ENCODE measurements at regions not wholly inside any gene's neighbourhood (a gene's known extent, or its start where the extent isn't known, plus 50 kb on each side); places are given as distances from the start of the nearest gene placed in this dataset.
A peak's percentile ranks its signal among the peaks of the same experiment; 100 is the strongest.

DNA sequence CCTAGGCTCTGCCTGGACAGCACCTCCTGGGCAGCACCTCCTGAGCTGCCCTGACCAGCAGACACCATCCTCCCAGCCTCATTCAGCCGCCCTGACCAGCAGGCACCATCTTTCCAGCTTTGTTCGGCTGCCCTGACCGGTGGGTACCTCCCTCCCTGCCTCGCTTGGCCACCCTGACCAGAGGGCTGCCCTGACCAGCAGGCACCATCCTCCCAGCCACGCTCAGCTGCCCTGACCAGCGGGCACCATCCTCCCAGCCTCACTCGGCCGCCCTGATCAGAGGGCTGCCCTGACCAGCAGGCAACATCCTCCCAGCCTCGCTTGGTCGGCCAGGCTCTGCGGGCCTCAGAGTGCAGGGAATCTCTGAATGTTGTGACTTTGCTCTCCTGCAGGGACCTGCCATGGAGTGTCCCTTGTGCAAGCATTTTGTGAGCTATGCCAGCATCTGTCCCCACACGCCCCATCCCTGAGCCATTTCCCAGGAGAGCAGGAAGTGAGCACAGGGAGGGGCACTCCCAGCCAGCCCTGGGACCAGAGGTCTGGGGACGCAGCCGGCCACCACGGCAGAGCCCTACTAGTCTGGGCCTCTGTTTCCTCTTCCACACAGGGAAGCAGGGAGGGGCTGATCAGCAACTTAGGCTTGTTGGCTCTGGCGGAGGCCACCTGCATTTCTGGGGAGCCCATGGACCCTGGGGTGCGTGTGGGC is 265.5 kb downstream of the SEC23A start:
- Histone ChIP-seq H3K4me3 (ENCODE audit: low read length) (no peak overlapping the region), H3K4me1 (ENCODE audit: control insufficient read depth, insufficient read depth, low read length) (peaks cover 6% of the 10 kb centered on the region), H3K36me3 (ENCODE audit: control insufficient read depth, insufficient read depth, low read length) (no peaks in the 10 kb centered on the region), H3K27me3 (ENCODE audit: control insufficient read depth, insufficient read depth, low read length) (no peaks in the 10 kb centered on the region), H3K9ac (ENCODE audit: low read length) (no peak overlapping the region), H3K9me3 (ENCODE audit: control insufficient read depth, low read length) (no peaks in the 10 kb centered on the region)

DNA sequence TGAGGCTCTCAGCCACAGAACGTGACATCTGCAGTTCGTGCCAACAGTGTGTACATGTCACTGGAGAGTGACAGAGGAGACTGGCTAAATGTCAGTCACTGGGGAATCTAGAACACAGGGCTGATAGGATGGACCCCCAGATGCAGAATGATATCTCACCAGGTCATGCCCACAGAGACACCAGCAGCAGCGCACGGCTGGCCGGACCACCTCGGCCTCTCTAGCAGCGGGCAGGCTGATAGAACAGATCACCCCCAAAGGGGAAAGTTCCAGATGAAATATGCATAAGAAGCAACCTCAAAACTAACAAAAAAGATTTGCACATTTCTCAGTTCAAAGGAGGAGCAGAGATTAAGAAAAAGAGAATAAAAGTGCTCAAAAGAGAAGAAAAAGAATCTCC is 266.5 kb downstream of the SEC23A start:
- Histone ChIP-seq H3K4me3 (ENCODE audit: low read length) (no peak overlapping the region), H3K4me1 (ENCODE audit: control insufficient read depth, insufficient read depth, low read length) (peaks cover 6% of the 10 kb centered on the region), H3K9ac (ENCODE audit: low read length) (no peak overlapping the region), H3K27me3 (ENCODE audit: control insufficient read depth, insufficient read depth, low read length) (no peaks in the 10 kb centered on the region), H3K9me3 (ENCODE audit: control insufficient read depth, low read length) (no peaks in the 10 kb centered on the region), H3K36me3 (ENCODE audit: control insufficient read depth, insufficient read depth, low read length) (no peaks in the 10 kb centered on the region)

DNA sequence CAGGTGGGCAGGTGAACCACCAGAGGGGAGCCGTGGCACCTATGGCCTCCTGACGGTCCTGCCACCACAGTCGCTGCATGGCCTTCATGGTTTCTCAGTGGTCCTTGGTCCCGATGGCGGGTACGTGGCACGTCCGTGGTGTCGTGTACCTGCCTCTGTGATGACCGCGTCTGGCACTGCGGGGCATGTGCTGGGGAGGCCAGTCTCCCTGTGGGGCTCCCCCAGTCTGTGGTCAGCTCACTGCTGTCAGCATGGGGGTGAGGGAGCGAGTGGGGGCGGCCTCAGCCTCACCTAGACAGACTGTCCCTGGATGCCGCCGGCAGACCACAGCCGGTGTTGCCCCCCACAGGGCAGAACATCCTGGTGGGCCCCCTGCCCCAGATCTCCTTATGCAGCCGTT is 267.2 kb downstream of the SEC23A start:
- H3K9me3 ChIP-seq (ENCODE audit: control insufficient read depth, low read length): no peaks in the 10 kb centered on the region
- no peak overlapping the region for H3K9ac ChIP-seq (ENCODE audit: low read length)
- no peaks in the 10 kb centered on the region for H3K36me3 ChIP-seq (ENCODE audit: control insufficient read depth, insufficient read depth, low read length)
- H3K4me1 ChIP-seq (ENCODE audit: control insufficient read depth, insufficient read depth, low read length): peaks cover 6% of the 10 kb centered on the region
- H3K27me3 ChIP-seq (ENCODE audit: control insufficient read depth, insufficient read depth, low read length): no peaks in the 10 kb centered on the region
- H3K4me3 ChIP-seq (ENCODE audit: low read length): no peak overlapping the region

DNA sequence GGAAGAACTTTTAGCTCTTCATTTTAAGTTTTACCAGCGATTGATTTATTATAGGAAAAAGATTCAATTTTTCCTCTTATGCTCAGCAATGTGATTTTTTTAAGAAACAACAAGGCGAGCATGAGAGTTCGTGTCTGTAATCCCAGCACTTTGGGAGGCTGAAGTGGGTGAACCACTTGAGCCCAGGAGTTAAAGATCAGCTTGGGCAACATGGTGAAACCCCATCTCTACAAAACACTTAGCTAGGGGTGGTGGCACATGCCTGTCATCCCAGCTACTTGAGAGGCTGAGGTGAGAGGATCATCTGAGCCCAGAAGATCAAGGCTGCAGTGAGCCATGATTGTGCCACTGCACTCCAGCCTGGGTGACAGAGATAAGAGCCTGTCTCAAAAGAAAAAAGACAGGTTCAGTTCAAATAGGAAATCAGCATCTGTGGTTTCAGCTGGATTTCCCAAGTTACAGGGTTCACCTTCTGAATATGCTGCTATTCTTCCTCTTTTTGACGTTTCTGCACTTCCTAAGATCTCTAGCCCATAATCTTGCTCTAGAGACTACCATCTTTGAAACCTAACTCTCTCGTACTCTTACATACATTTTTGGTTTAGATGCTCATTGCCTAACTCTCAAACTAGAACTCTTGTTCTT is 274.7 kb downstream of the SEC23A start:
- H3K4me1 ChIP-seq (ENCODE audit: control insufficient read depth, insufficient read depth, low read length): no peaks in the 10 kb centered on the region
- H3K36me3 ChIP-seq (ENCODE audit: control insufficient read depth, insufficient read depth, low read length): no peaks in the 10 kb centered on the region
- H3K27me3 ChIP-seq (ENCODE audit: control insufficient read depth, insufficient read depth, low read length): no peaks in the 10 kb centered on the region
- H3K9ac ChIP-seq (ENCODE audit: low read length): no peak overlapping the region
- no peaks in the 10 kb centered on the region for H3K9me3 ChIP-seq (ENCODE audit: control insufficient read depth, low read length)
- H3K4me3 ChIP-seq (ENCODE audit: low read length): no peak overlapping the region

DNA sequence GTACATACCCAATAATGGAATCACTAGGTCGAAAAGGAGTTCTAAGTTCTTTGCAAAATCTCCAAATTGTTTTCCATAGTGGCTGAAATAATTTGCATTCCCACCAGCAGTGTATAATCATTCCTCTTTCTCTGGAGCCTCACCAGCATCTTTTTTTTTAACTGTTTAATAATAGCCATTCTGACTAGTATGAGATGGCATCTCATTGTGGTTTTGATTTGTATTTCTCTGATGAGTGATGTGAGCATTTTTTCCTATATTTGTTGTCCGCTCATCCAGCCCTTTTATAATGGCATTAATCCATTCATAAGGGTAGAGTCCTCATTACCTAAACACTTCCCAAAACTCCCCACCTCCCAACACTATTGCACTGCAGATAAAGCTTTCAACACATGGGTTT is 278.3 kb downstream of the SEC23A start:
- Histone ChIP-seq H3K4me3 (ENCODE audit: low read length) (no peak overlapping the region), H3K27me3 (ENCODE audit: control insufficient read depth, insufficient read depth, low read length) (no peaks in the 10 kb centered on the region), H3K4me1 (ENCODE audit: control insufficient read depth, insufficient read depth, low read length) (no peaks in the 10 kb centered on the region), H3K9me3 (ENCODE audit: control insufficient read depth, low read length) (no peaks in the 10 kb centered on the region), H3K36me3 (ENCODE audit: control insufficient read depth, insufficient read depth, low read length) (no peaks in the 10 kb centered on the region), H3K9ac (ENCODE audit: low read length) (no peak overlapping the region)

DNA sequence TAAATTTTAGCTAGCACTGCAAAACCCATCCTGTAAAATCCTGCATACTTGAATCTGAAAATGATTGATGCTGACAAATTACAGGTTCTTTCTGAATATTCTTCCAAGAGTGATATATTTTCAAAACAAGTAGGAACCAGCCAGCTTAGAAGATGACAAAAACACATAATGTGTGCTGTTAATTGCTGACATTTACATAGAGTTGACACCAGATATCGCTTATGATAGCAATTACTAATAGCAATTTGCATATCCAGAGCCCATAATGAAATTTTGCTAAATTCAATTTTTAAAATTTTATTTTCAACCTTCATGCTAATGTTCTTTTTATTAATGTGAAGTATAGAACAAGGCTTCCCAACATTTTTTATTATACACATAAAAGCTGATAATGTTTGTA is 284.5 kb downstream of the SEC23A start:
- no peak overlapping the region for H3K4me3 ChIP-seq (ENCODE audit: low read length)
- H3K9me3 ChIP-seq (ENCODE audit: control insufficient read depth, low read length): no peaks in the 10 kb centered on the region
- no peaks in the 10 kb centered on the region for H3K27me3 ChIP-seq (ENCODE audit: control insufficient read depth, insufficient read depth, low read length)

DNA sequence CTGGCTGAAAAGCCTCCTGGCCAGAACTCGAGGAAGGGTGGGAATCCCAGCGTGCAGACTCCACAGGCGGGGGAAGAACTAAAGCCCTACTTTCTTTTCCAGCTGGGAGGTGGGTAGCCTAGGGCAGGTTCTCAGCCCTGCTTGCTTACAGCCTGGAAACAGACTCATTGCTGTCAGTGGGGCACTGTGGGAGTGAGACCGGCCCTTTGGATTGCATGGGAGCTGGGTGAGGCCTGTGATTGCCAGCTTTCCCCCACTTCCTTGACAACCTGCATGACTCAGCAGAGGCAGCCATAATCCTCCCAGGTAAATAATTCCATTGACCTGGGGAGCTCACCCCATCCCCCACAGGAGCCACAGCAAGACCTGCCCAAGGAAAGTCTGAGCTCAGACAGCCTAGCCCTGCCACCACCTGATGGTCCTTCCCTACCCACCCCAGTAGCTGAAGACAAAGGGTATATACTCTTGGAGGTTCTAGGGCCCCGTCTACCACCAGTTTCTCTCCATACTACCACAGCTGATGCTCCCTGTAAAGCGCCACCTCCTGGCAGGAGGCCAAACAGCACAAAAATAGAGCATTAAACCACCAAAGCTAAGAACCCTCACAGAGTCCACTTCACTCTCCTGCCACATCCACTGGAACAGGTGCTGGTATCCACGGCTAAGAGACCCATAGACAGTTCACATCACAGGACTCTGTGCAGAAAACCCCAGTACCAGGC is 294.1 kb downstream of the SEC23A start:
- no peaks in the 10 kb centered on the region for H3K36me3 ChIP-seq (ENCODE audit: control insufficient read depth, insufficient read depth, low read length)
- no peaks in the 10 kb centered on the region for H3K9me3 ChIP-seq (ENCODE audit: control insufficient read depth, low read length)
- no peak overlapping the region for H3K4me3 ChIP-seq (ENCODE audit: low read length)
- H3K27me3 ChIP-seq (ENCODE audit: control insufficient read depth, insufficient read depth, low read length): no peaks in the 10 kb centered on the region
- peaks cover 12% of the 10 kb centered on the region for H3K4me1 ChIP-seq (ENCODE audit: control insufficient read depth, insufficient read depth, low read length)
- peak overlapping the region; percentile 12 for H3K9ac ChIP-seq (ENCODE audit: low read length)

More for the DNA sequence above, 284.5 kb downstream of the SEC23A start:
- no peak overlapping the region for H3K9ac ChIP-seq (ENCODE audit: low read length)
- H3K36me3 ChIP-seq (ENCODE audit: control insufficient read depth, insufficient read depth, low read length): no peaks in the 10 kb centered on the region
- H3K4me1 ChIP-seq (ENCODE audit: control insufficient read depth, insufficient read depth, low read length): no peaks in the 10 kb centered on the region

DNA sequence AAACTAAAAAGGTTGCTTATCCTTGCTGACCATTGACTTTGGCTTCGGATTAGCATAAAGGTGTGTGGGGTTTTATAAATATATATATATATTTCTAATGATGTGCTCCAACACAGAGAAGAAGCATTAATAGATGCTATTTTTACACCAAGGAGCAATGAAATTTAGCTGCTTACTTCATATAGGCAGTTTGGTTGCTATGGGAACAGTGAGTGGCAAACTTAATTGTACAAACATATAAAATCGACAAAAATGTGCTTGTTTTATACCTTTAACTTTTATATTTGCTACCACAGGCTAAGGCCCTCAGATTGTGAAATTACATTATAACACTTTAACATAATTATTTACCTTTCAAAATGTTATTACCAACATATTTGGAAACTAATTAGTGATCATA is 303.4 kb downstream of the SEC23A start:
- Histone ChIP-seq H3K9me3 (ENCODE audit: control insufficient read depth, low read length) (no peaks in the 10 kb centered on the region), H3K36me3 (ENCODE audit: control insufficient read depth, insufficient read depth, low read length) (no peaks in the 10 kb centered on the region), H3K4me3 (ENCODE audit: low read length) (no peak overlapping the region), H3K4me1 (ENCODE audit: control insufficient read depth, insufficient read depth, low read length) (no peaks in the 10 kb centered on the region), H3K27me3 (ENCODE audit: control insufficient read depth, insufficient read depth, low read length) (no peaks in the 10 kb centered on the region), H3K9ac (ENCODE audit: low read length) (no peak overlapping the region)

DNA sequence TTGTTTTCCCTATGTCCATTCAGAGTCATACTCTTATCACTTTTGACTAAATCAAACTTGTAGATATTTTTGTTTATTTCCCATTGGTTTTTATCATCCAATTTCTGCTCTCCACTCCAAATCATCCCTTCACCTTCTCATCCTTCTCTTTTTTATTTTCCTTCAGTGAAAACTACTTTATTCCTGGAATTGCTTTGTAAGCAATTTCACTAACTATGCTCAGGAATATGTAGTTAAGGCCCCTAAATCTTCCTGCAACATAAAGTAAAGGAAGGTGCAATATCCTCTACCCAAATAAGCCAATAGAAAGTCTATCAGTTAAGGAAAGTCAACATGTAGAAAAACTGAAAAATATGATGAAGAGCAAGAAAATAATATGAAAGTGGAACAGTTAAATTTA is 308.4 kb downstream of the SEC23A start:
- no peak overlapping the region for H3K9ac ChIP-seq (ENCODE audit: low read length)
- H3K36me3 ChIP-seq (ENCODE audit: control insufficient read depth, insufficient read depth, low read length): no peaks in the 10 kb centered on the region
- no peak overlapping the region for H3K4me3 ChIP-seq (ENCODE audit: low read length)
- H3K4me1 ChIP-seq (ENCODE audit: control insufficient read depth, insufficient read depth, low read length): no peaks in the 10 kb centered on the region
- no peaks in the 10 kb centered on the region for H3K27me3 ChIP-seq (ENCODE audit: control insufficient read depth, insufficient read depth, low read length)
- H3K9me3 ChIP-seq (ENCODE audit: control insufficient read depth, low read length): no peaks in the 10 kb centered on the region

DNA sequence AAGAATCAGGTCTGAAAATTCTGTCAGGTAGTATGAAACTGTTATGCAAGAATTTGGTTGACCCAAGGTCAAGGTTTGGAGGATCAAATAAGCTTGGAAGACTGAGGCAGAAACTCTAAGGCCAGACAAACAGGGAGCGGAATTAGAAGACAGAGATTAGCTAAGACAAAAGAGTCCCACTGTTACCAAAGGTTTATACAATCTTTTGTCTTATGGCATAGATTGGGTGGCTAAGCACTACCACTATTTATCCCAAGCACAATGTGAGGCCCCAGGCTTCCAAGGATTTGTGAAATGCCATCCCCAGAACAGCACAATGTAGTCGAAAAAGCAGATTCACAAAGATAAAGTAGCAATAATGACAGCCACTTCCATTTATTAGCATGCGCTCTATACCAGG is 311.2 kb downstream of the SEC23A start:
- Histone ChIP-seq H3K4me3 (ENCODE audit: low read length) (no peak overlapping the region), H3K4me1 (ENCODE audit: control insufficient read depth, insufficient read depth, low read length) (no peaks in the 10 kb centered on the region), H3K36me3 (ENCODE audit: control insufficient read depth, insufficient read depth, low read length) (no peaks in the 10 kb centered on the region), H3K9me3 (ENCODE audit: control insufficient read depth, low read length) (no peaks in the 10 kb centered on the region), H3K27me3 (ENCODE audit: control insufficient read depth, insufficient read depth, low read length) (no peaks in the 10 kb centered on the region), H3K9ac (ENCODE audit: low read length) (no peak overlapping the region)

DNA sequence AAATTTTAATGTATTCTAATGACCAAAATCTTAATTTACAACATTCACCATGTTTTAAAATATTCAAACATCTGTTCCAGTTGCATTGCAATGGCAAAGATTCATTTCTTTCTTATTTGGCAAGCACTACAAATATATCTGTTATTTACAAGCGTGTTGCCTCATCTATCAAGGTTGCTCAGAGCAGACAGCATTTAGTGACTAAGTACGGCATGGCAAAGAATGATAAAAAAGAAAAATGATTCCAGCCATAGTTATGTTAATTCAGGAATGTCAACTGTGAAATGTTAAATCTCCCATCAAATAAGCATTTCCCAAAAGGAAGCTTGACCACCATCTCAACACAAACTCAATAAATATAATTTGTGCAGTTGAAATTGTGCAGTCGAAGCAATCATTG is 312.1 kb downstream of the SEC23A start:
- no peaks in the 10 kb centered on the region for H3K27me3 ChIP-seq (ENCODE audit: control insufficient read depth, insufficient read depth, low read length)
- H3K9ac ChIP-seq (ENCODE audit: low read length): no peak overlapping the region
- no peaks in the 10 kb centered on the region for H3K36me3 ChIP-seq (ENCODE audit: control insufficient read depth, insufficient read depth, low read length)
- H3K4me3 ChIP-seq (ENCODE audit: low read length): no peak overlapping the region
- H3K9me3 ChIP-seq (ENCODE audit: control insufficient read depth, low read length): no peaks in the 10 kb centered on the region
- H3K4me1 ChIP-seq (ENCODE audit: control insufficient read depth, insufficient read depth, low read length): no peaks in the 10 kb centered on the region

DNA sequence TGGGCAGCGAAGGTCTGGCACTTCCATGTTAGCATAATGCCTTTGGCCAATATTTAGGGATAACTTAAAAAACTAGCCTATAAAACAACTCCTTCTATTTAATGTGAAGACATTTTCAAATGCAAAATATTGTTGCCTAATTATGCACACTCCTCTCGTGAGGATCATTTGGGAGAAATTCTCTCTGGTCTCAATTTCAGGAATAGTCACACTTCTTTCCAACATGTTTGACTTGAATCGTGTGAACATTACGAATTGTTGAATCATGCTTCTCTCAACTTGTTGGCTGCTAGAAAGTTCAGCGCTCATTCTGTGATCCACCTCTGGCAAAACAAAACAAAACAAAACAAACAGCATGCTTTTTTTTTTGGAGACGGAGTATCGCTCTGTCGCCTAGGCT is 313.2 kb downstream of the SEC23A start:
- H3K27me3 ChIP-seq (ENCODE audit: control insufficient read depth, insufficient read depth, low read length): no peaks in the 10 kb centered on the region
- no peaks in the 10 kb centered on the region for H3K36me3 ChIP-seq (ENCODE audit: control insufficient read depth, insufficient read depth, low read length)
- H3K9ac ChIP-seq (ENCODE audit: low read length): no peak overlapping the region
- no peaks in the 10 kb centered on the region for H3K4me1 ChIP-seq (ENCODE audit: control insufficient read depth, insufficient read depth, low read length)
- H3K4me3 ChIP-seq (ENCODE audit: low read length): no peak overlapping the region
- H3K9me3 ChIP-seq (ENCODE audit: control insufficient read depth, low read length): no peaks in the 10 kb centered on the region
